NCI-H146 treated with DMSO at 0.1 percent for 48 hours (cell line): ENCODE measurements at regions not wholly inside any gene's neighbourhood (a gene's known extent, or its start where the extent isn't known, plus 50 kb on each side); places are given as distances from the start of the nearest gene placed in this dataset.
A peak's percentile ranks its signal among the peaks of the same experiment; 100 is the strongest.

Experiments
- DNase-seq: peaks from one replicate; lab custom pipeline; 2025; ENCODE audit not compliant: unreplicated experiment; lab: John Stamatoyannopoulos, UW

GRCh38 chr4:104766676-104767075 is 272.0 kb upstream of the CXXC4 start:
- DNase-seq: no peak

- no peak for DNase-seq
Observed at GRCh38 chr4:104772849-104773248, 278.2 kb upstream of the CXXC4 start.

- DNase-seq: no peak
Observed at GRCh38 chr4:104795264-104795939, 300.7 kb upstream of the CXXC4 start.

GRCh38 chr4:104811727-104812126 is 317.0 kb upstream of the CXXC4 start:
- DNase-seq: no peak

- no peak for DNase-seq
Observed at GRCh38 chr4:104815665-104816064, 321.0 kb upstream of the CXXC4 start.

- DNase-seq: no peak
Observed at GRCh38 chr4:104818579-104818978, 323.9 kb upstream of the CXXC4 start.

GRCh38 chr4:104826171-104826570 is 320.5 kb upstream of the TET2 start:
- DNase-seq: no peak

GRCh38 chr4:104829761-104830160 is 316.9 kb upstream of the TET2 start:
- no peak for DNase-seq

- no peak for DNase-seq
Observed at GRCh38 chr4:104848597-104849225, 298.0 kb upstream of the TET2 start.

GRCh38 chr4:104859601-104860237 is 287.0 kb upstream of the TET2 start:
- DNase-seq: no peak

- peak; percentile 20 for DNase-seq
Observed at GRCh38 chr4:104860238-104861123, 286.2 kb upstream of the TET2 start.

GRCh38 chr4:104866809-104867208 is 279.9 kb upstream of the TET2 start:
- DNase-seq: no peak

- DNase-seq: no peak
Observed at GRCh38 chr4:104868533-104868932, 278.1 kb upstream of the TET2 start.

- DNase-seq: no peak
Observed at GRCh38 chr4:104868958-104869357, 277.7 kb upstream of the TET2 start.

GRCh38 chr4:104869831-104870230 is 276.8 kb upstream of the TET2 start:
- no peak for DNase-seq

- no peak for DNase-seq
Observed at GRCh38 chr4:104870495-104871233, 276.0 kb upstream of the TET2 start.

GRCh38 chr4:104878936-104879335 is 267.7 kb upstream of the TET2 start:
- DNase-seq: no peak

- no peak for DNase-seq
Observed at GRCh38 chr4:104879367-104879766, 267.3 kb upstream of the TET2 start.

- DNase-seq: no peak
Observed at GRCh38 chr4:104879854-104880253, 266.8 kb upstream of the TET2 start.

GRCh38 chr4:104881136-104881886 is 265.4 kb upstream of the TET2 start:
- no peak for DNase-seq
